ENCODE measurements at regions not wholly inside any gene's neighbourhood (a gene's known extent, or its start where the extent isn't known, plus 50 kb on each side); places are given as distances from the start of the nearest gene placed in this dataset.

DNA sequence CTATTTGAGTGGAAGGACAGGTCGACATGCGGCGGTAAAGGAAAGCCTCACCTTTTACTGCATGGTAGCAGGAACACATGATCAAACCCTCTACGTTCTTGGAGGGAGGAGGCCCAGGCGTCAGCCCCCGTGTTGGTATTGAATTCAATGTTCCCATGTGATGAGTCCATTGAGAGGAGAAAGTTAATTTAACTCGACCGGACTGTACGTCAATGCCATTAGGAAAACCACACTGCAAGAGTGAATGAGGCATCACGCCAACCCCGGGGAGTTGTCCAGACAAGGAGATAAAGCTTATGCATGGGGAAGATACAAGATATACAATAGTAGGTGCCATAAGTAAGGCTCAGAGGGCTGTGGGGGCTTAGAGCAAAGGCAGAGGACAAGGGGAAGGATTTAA, 213.9 kb upstream of the ECI2 start:
- WGBS (ENCODE audit: insufficient coverage, low coverage, missing lambda C conversion rate) = 12% methylated on average over 11 of the region's 11 CpGs
- CTCF ChIA-PET (ENCODE audit: low intra/inter-chr PET ratio) = no interaction called here
- in situ Hi-C loops (cut with MboI) = no loop called here

DNA sequence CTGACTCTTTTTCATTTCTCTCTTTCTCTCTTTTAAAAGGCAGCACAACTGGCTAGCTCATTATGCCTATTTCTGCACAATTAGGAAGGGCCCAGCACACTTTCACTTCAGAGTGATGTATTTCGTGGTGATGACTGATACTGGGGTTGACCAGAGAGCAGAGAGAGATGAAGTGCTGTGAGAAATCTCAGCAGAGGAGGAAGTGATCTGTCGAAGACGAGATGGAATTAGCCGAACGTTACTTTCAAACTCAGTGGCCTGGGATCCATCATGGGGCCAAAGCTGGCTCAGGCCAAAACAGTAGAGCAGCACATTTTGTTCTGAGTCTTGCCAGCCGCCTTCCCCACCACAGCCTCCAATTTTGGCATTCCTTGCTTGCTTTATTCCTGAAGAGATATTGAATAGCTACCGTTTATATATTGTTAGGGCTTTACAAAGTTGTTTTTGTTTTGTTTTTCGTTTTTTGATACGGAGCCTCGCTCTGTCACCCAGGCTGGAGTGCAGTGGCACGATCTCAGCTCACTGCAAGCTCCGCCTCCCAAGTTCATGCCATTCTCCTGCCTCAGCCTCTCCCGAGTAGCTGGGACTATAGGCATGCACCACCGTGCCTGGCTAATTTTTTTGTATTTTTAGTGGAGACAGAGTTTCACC, 213.2 kb upstream of the ECI2 start:
- no peak for DNase-seq (ENCODE audit: extremely low read depth in 1 of 4, low spot score in 3 of 4)
- in situ Hi-C loops (cut with MboI) = no loop called here
- H2AFZ ChIP-seq (ENCODE audit: low read depth, low read length) = no peak overlapping the region
- no peaks in the 10 kb centered on the region; the same call in 1 of the 2 replicates for H4K20me1 ChIP-seq (replicated peaks; ENCODE audit: control insufficient read depth, insufficient read depth, low read length)
- 3% methylated on average over 14 of the region's 14 CpGs for WGBS (ENCODE audit: insufficient coverage, low coverage, missing lambda C conversion rate)
- no peak for ATAC-seq
- H3K27ac ChIP-seq (ENCODE audit: extremely low read depth, low read depth, low read length) = no peak overlapping the region
- peaks cover 44 to 84% of the 10 kb centered on the region in 2 experiments; a peak in 4 of 5 replicates for H3K27me3 ChIP-seq (ENCODE audit: control insufficient read depth in 2 of 2, insufficient read depth in 2 of 2, low read length in 2 of 2)
- peaks cover 3% of the 10 kb centered on the region for H3K9me1 ChIP-seq (ENCODE audit: control insufficient read depth, insufficient read depth, low read length)
- H3K4me3 ChIP-seq = no peak overlapping the region
- POLR2A ChIA-PET = interaction anchor here (0.7 to 1.1 kb wide), 2 partner anchors 47 to 1285 kb away, joined by 3 read pairs; no protein-coding TSS in a partner anchor
- H3K9ac ChIP-seq (ENCODE audit: insufficient read depth in 1 of 2, low read depth in 2 of 2, low read length in 2 of 2) = no peak overlapping the region
- BruUV-seq (replicated peaks) = no TSS peak
- no peaks in the 10 kb centered on the region for H3K36me3 ChIP-seq (ENCODE audit: control insufficient read depth, insufficient read depth, low read length)
- intact Hi-C loops (cut with micrococcal nuclease) = no loop called here
- no peaks in the 10 kb centered on the region for H3K9me3 ChIP-seq (replicated peaks; ENCODE audit: control insufficient read depth, insufficient read depth, low read depth, low read length)
- H3K4me2 ChIP-seq (ENCODE audit: insufficient read depth, low read length) = no peak overlapping the region
- CTCF ChIA-PET (ENCODE audit: low intra/inter-chr PET ratio) = no interaction called here
- H3K79me2 ChIP-seq (ENCODE audit: control insufficient read depth, insufficient read depth, low read length) = no peaks in the 10 kb centered on the region
- no peak for FAIRE-seq
- peaks cover 0 to 6% of the 10 kb centered on the region in 2 experiments; a peak in 2 of 5 replicates for H3K4me1 ChIP-seq (replicated peaks in 1 of 2; ENCODE audit: control insufficient read depth in 2 of 2, insufficient read depth in 2 of 2, low read length in 2 of 2)
- TF ChIP-seq ZNF224 (CRISPR knock-in tag; IDR thresholded peaks at IDR 0.05) (no peak), RNF2 (IDR thresholded peaks at IDR 0.05) (no peak), ZBED1 (IDR thresholded peaks at IDR 0.05) (no peak), CTBP1 (IDR thresholded peaks at IDR 0.05; ENCODE audit: borderline replicate concordance) (no peak), CSDE1 (IDR thresholded peaks at IDR 0.05) (no peak)

More for the DNA sequence above, 213.9 kb upstream of the ECI2 start:
- intact Hi-C loops (cut with micrococcal nuclease) = no loop called here
- no peak overlapping the region for H3K4me2 ChIP-seq (ENCODE audit: insufficient read depth, low read length)
- no peak overlapping the region for H3K9ac ChIP-seq (ENCODE audit: insufficient read depth in 1 of 2, low read depth in 2 of 2, low read length in 2 of 2)
- DNase-seq (ENCODE audit: extremely low read depth in 1 of 4, low spot score in 3 of 4) (no peak), FAIRE-seq (no peak), ATAC-seq (no peak)
- BruUV-seq (replicated peaks) = no TSS peak
- no peaks in the 10 kb centered on the region for H3K9me3 ChIP-seq (replicated peaks; ENCODE audit: control insufficient read depth, insufficient read depth, low read depth, low read length)
- TF ChIP-seq FOSL1 (tag; conservative IDR thresholded peaks at IDR 0.05) (0 out of 2 replicates have a peak, but pooled peaks have one; percentile 13), EZH2 (IDR thresholded peaks at IDR 0.05; ENCODE audit: borderline replicate concordance, low read depth, low read length) (peak; percentile 67; the same call in 1 of the 2 replicates)
- TF ChIP-seq, protein P1, sequence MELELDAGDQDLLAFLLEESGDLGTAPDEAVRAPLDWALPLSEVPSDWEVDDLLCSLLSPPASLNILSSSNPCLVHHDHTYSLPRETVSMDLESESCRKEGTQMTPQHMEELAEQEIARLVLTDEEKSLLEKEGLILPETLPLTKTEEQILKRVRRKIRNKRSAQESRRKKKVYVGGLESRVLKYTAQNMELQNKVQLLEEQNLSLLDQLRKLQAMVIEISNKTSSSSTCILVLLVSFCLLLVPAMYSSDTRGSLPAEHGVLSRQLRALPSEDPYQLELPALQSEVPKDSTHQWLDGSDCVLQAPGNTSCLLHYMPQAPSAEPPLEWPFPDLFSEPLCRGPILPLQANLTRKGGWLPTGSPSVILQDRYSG (tag; conservative IDR thresholded peaks at IDR 0.05; ENCODE audit: low read depth) = no peak
- POLR2A ChIA-PET = no interaction called here
- H2AFZ ChIP-seq (ENCODE audit: low read depth, low read length) = no peak overlapping the region
- H3K9me1 ChIP-seq (ENCODE audit: control insufficient read depth, insufficient read depth, low read length) = peaks cover 3% of the 10 kb centered on the region
- H3K27me3 ChIP-seq (ENCODE audit: control insufficient read depth in 2 of 2, insufficient read depth in 2 of 2, low read length in 2 of 2) = peaks cover 50 to 84% of the 10 kb centered on the region in 2 experiments
- H3K79me2 ChIP-seq (ENCODE audit: control insufficient read depth, insufficient read depth, low read length) = no peaks in the 10 kb centered on the region
- no peaks in the 10 kb centered on the region; the same call in 1 of the 2 replicates for H4K20me1 ChIP-seq (replicated peaks; ENCODE audit: control insufficient read depth, insufficient read depth, low read length)
- peaks cover 0 to 6% of the 10 kb centered on the region in 2 experiments; a peak in 2 of 5 replicates for H3K4me1 ChIP-seq (replicated peaks in 1 of 2; ENCODE audit: control insufficient read depth in 2 of 2, insufficient read depth in 2 of 2, low read length in 2 of 2)
- no peaks in the 10 kb centered on the region for H3K36me3 ChIP-seq (ENCODE audit: control insufficient read depth, insufficient read depth, low read length)
- no peak overlapping the region for H3K27ac ChIP-seq (ENCODE audit: extremely low read depth, low read depth, low read length)
- H3K4me3 ChIP-seq = no peak overlapping the region

Measured in K562 (cell line).